ENCODE measurements at regions not wholly inside any gene's neighbourhood (a gene's known extent, or its start where the extent isn't known, plus 50 kb on each side); places are given as distances from the start of the nearest gene placed in this dataset.
"Not testable (repeated sequence)": the region's sequence is repeated elsewhere in the genome, so short reads cannot be mapped to it uniquely, and the experiment has no call there.

GRCh38 chr3:75334299-75334698 lies 329.8 kb upstream of the FRG2C start:
- TF ChIP-seq CTCF (IDR thresholded peaks at IDR 0.05; ENCODE audit: low read length, missing control alignments) = no peak
- DNase-seq (ENCODE audit: low read depth) = no peak

GRCh38 chr3:75337226-75337900 lies 326.8 kb upstream of the FRG2C start:
- H3K4me3 ChIP-seq (replicated peaks; ENCODE audit: low read depth, low read length) = no peak overlapping the region
- TF ChIP-seq CTCF (IDR thresholded peaks at IDR 0.05; ENCODE audit: low read length, missing control alignments) = no peak
- DNase-seq (ENCODE audit: low read depth) = no peak

More at GRCh38 chr3:75334299-75334698, 329.8 kb upstream of the FRG2C start:
- no peak overlapping the region for H3K4me3 ChIP-seq (replicated peaks; ENCODE audit: low read depth, low read length)

- no peak for DNase-seq (ENCODE audit: low read depth)
- no peak for TF ChIP-seq CTCF (IDR thresholded peaks at IDR 0.05; ENCODE audit: low read length, missing control alignments)
- no peak overlapping the region for H3K4me3 ChIP-seq (replicated peaks; ENCODE audit: low read depth, low read length)
These were observed 325.8 kb upstream of the FRG2C start for GRCh38 chr3:75338342-75338741.

- no peak for TF ChIP-seq CTCF (IDR thresholded peaks at IDR 0.05; ENCODE audit: low read length, missing control alignments)
- no peak for DNase-seq (ENCODE audit: low read depth)
- no peak overlapping the region for H3K4me3 ChIP-seq (replicated peaks; ENCODE audit: low read depth, low read length)
These were observed 322.6 kb upstream of the FRG2C start for GRCh38 chr3:75341324-75342067.

GRCh38 chr3:75342425-75342824 lies 321.7 kb upstream of the FRG2C start:
- no peak overlapping the region for H3K4me3 ChIP-seq (replicated peaks; ENCODE audit: low read depth, low read length)
- no peak for DNase-seq (ENCODE audit: low read depth)
- TF ChIP-seq CTCF (IDR thresholded peaks at IDR 0.05; ENCODE audit: low read length, missing control alignments) = no peak

- not testable (repeated sequence) for H3K4me3 ChIP-seq (replicated peaks; ENCODE audit: low read depth, low read length); DNase-seq (ENCODE audit: low read depth)
These were observed 313.6 kb upstream of the FRG2C start for GRCh38 chr3:75350536-75350935.

GRCh38 chr3:75362086-75362784 lies 301.9 kb upstream of the FRG2C start:
- H3K4me3 ChIP-seq (replicated peaks; ENCODE audit: low read depth, low read length); DNase-seq (ENCODE audit: low read depth): not testable (repeated sequence)

GRCh38 chr3:75372964-75373363 lies 291.2 kb upstream of the FRG2C start:
- DNase-seq (ENCODE audit: low read depth); H3K4me3 ChIP-seq (replicated peaks; ENCODE audit: low read depth, low read length): not testable (repeated sequence)

GRCh38 chr3:75379840-75380239 lies 284.3 kb upstream of the FRG2C start:
- H3K4me3 ChIP-seq (replicated peaks; ENCODE audit: low read depth, low read length) = not testable (repeated sequence)

More at GRCh38 chr3:75379840-75380239, 284.3 kb upstream of the FRG2C start:
- not testable (repeated sequence) for DNase-seq (ENCODE audit: low read depth)
